OCI-LY1 (cell line): ENCODE measurements at regions not wholly inside any gene's neighbourhood (a gene's known extent, or its start where the extent isn't known, plus 50 kb on each side); places are given as distances from the start of the nearest gene placed in this dataset.

Experiments used
- H2AFZ ChIP-seq: fragments of 200-600 bp; sonication (generic), shearing (Covaris generic); 2 replicates; pipeline ENCODE4 v1.6.0; 2014; ENCODE audit warnings: antibody characterized with exemption, mild to moderate bottlenecking, low read length
- H3F3A ChIP-seq: fragments of 200-600 bp; sonication (generic), shearing (Covaris generic); 2 replicates; pipeline ENCODE4 v1.6.0; 2014; ENCODE audit warnings: mild to moderate bottlenecking, antibody characterized with exemption, low read length, moderate library complexity; ENCODE audit not compliant: insufficient read depth
- H3K27ac ChIP-seq: fragments of 200-600 bp; sonication (generic); 2 replicates; pipeline ENCODE4 v1.5.1; 2014; ENCODE audit warnings: low read length, mixed run types, mild to moderate bottlenecking, low read depth; ENCODE audit not compliant: poor library complexity, severe bottlenecking
- H3K27me3 ChIP-seq: fragments of 200-600 bp; sonication (generic); 2 replicates; pipeline ENCODE4 v1.6.0; 2014; ENCODE audit warnings: antibody characterized with exemption, mild to moderate bottlenecking, low read length, moderate library complexity; ENCODE audit not compliant: insufficient read depth
- H3K36me3 ChIP-seq: fragments of 200-600 bp; sonication (generic); 2 replicates; pipeline ENCODE4 v1.6.1; 2014; ENCODE audit warnings: mild to moderate bottlenecking, antibody characterized with exemption, low read length, moderate library complexity, mixed read lengths; ENCODE audit not compliant: insufficient read depth
- H3K4me1 ChIP-seq: fragments of 200-600 bp; sonication (generic); 2 replicates; pipeline ENCODE4 v1.5.1; 2014; ENCODE audit warnings: mild to moderate bottlenecking, low read length, moderate library complexity; ENCODE audit not compliant: insufficient read depth, severe bottlenecking
- H3K4me2 ChIP-seq: fragments of 200-600 bp; sonication (generic), shearing (Covaris generic); 2 replicates; pipeline ENCODE4 v1.6.1; 2014; ENCODE audit warnings: low read length
- H3K4me3 ChIP-seq: fragments of 200-600 bp; sonication (generic); 2 replicates; pipeline ENCODE4 v1.5.1; 2014; ENCODE audit warnings: low read length, low read depth, mild to moderate bottlenecking, mixed read lengths; ENCODE audit not compliant: poor library complexity, severe bottlenecking
- H3K79me2 ChIP-seq: fragments of 200-600 bp; shearing (Covaris generic); 2 replicates; pipeline ENCODE4 v1.6.1; 2016; ENCODE audit warnings: mixed run types, low read length, mixed read lengths; ENCODE audit not compliant: insufficient read depth
- H3K9ac ChIP-seq: fragments of 200-600 bp; sonication (generic), shearing (Covaris generic); 2 replicates; pipeline ENCODE4 v1.6.1; 2014; ENCODE audit warnings: mild to moderate bottlenecking, low read length, mixed read lengths
- H3K9me2 ChIP-seq: fragments of 200-600 bp; sonication (generic), shearing (Covaris generic); 2 replicates; pipeline ENCODE4 v1.6.1; 2014; ENCODE audit warnings: low read depth, mild to moderate bottlenecking, low read length, mixed read lengths
- H3K9me3 ChIP-seq: fragments of 200-600 bp; shearing (Covaris generic); 2 replicates; pipeline ENCODE4 v1.6.1; 2014; ENCODE audit warnings: low read length, mixed read lengths
- H4K20me1 ChIP-seq: fragments of 200-600 bp; sonication (generic), shearing (Covaris generic); 2 replicates; pipeline ENCODE4 v1.6.0; 2016; ENCODE audit warnings: mild to moderate bottlenecking, low read length; ENCODE audit not compliant: insufficient read depth
- CTCF ChIP-seq: fragments of 200-600 bp; sonication (generic), shearing (Covaris generic); IDR thresholded peaks from 2 replicates; pipeline ENCODE4 v1.5.1; 2017; ENCODE audit warnings: mild to moderate bottlenecking, antibody characterized with exemption, low read length, moderate library complexity, mixed read lengths
- EZH2 ChIP-seq: fragments of 200-600 bp; sonication (generic), shearing (Covaris generic); IDR thresholded peaks from 2 replicates; pipeline ENCODE4 v1.8.0; 2017; ENCODE audit warnings: borderline replicate concordance, mixed run types, mild to moderate bottlenecking, antibody characterized with exemption, low read length, moderate library complexity, mixed read lengths

- TF ChIP-seq CTCF (no peak), EZH2 (no peak)
- Histone ChIP-seq H3K4me1 (no peaks in the 10 kb centered on the region), H2AFZ (no peak overlapping the region), H3K4me3 (no peak overlapping the region), H3K9me3 (no peaks in the 10 kb centered on the region), H3K4me2 (no peak overlapping the region), H3K36me3 (no peaks in the 10 kb centered on the region), H3F3A (no peaks in the 10 kb centered on the region), H3K9ac (no peak overlapping the region), H3K27ac (no peak overlapping the region), H4K20me1 (no peaks in the 10 kb centered on the region), H3K9me2 (no peaks in the 10 kb centered on the region), H3K27me3 (no peaks in the 10 kb centered on the region), H3K79me2 (no peaks in the 10 kb centered on the region)
Measured at GRCh38 chr2:8103085-8103708, 578.7 kb upstream of the ID2 start.

- H3K79me2 ChIP-seq: no peaks in the 10 kb centered on the region
- H3K9me3 ChIP-seq: no peaks in the 10 kb centered on the region
- H3K4me2 ChIP-seq: no peak overlapping the region
- 0 out of 2 replicates have a peak, but pooled peaks cover 4% of the 10 kb centered on the region for H3K27me3 ChIP-seq
- no peaks in the 10 kb centered on the region for H3K36me3 ChIP-seq
- no peaks in the 10 kb centered on the region for H3K9me2 ChIP-seq
- H4K20me1 ChIP-seq: no peaks in the 10 kb centered on the region
- no peak overlapping the region for H2AFZ ChIP-seq
- TF ChIP-seq EZH2 (no peak), CTCF (no peak)
- H3F3A ChIP-seq: no peaks in the 10 kb centered on the region
- no peak overlapping the region for H3K4me3 ChIP-seq
- H3K9ac ChIP-seq: no peak overlapping the region
- no peaks in the 10 kb centered on the region for H3K4me1 ChIP-seq
- no peak overlapping the region for H3K27ac ChIP-seq
Measured at GRCh38 chr2:8107150-8107549, 574.7 kb upstream of the ID2 start.

- Histone ChIP-seq H2AFZ (no peak overlapping the region), H3F3A (no peaks in the 10 kb centered on the region), H3K9me3 (no peaks in the 10 kb centered on the region), H4K20me1 (no peaks in the 10 kb centered on the region), H3K4me2 (no peak overlapping the region), H3K4me1 (no peaks in the 10 kb centered on the region), H3K79me2 (no peaks in the 10 kb centered on the region), H3K4me3 (no peak overlapping the region), H3K9ac (no peak overlapping the region), H3K27me3 (0 out of 2 replicates have a peak, but pooled peaks cover 4% of the 10 kb centered on the region), H3K9me2 (no peaks in the 10 kb centered on the region), H3K27ac (no peak overlapping the region), H3K36me3 (no peaks in the 10 kb centered on the region)
- TF ChIP-seq CTCF (no peak), EZH2 (no peak)
Measured at GRCh38 chr2:8107621-8108378, 574.1 kb upstream of the ID2 start.
